ENCODE measurements at regions not wholly inside any gene's neighbourhood (a gene's known extent, or its start where the extent isn't known, plus 50 kb on each side); places are given as distances from the start of the nearest gene placed in this dataset.

DNA sequence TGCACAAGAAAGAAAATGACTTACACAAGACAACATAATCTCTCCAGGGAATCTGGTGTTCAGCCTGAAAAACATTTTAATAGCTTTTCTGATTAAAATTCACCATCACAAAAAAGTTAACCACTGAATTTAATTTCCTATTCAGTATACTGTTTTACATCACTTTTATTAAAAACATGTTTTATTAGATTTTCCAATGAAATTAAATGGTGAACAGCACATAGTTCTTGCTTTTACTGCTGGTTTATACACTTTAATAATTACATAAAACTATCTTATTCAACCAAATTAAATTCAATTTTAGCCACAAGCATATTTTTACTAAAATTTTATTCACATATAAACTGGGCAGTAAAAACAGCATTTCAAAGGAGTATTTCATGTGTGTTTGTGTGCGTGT lies 138.3 kb downstream of the NOL4 start:
- Histone ChIP-seq H3K4me3 (ENCODE audit: low read depth in 1 of 3, low read length in 3 of 3) (no peak overlapping the region), H3K4me1 (ENCODE audit: control insufficient read depth in 4 of 4, insufficient read depth in 4 of 4, low read length in 3 of 4) (peaks cover 0 to 13% (median 8%) of the 10 kb centered on the region in 4 donors), H3K27ac (ENCODE audit: low read depth in 1 of 2, low read length in 2 of 2) (no peak overlapping the region), H3K9ac (ENCODE audit: low read depth in 1 of 2, low read length in 2 of 2) (no peak overlapping the region), H3K36me3 (ENCODE audit: control insufficient read depth in 4 of 4, insufficient read depth in 3 of 4, low read depth in 1 of 4, low read length in 3 of 4) (no peaks in the 10 kb centered on the region), H3K27me3 (ENCODE audit: control insufficient read depth in 4 of 4, insufficient read depth in 4 of 4, low read length in 3 of 4) (no peaks in the 10 kb centered on the region), H3K9me3 (ENCODE audit: control insufficient read depth in 4 of 4, low read length in 3 of 4) (no peaks in the 10 kb centered on the region)
- no peak for DNase-seq (ENCODE audit: low spot score)
- 0% methylated on average over 1 of the region's 1 CpG for WGBS
- TF ChIP-seq, protein P1, sequence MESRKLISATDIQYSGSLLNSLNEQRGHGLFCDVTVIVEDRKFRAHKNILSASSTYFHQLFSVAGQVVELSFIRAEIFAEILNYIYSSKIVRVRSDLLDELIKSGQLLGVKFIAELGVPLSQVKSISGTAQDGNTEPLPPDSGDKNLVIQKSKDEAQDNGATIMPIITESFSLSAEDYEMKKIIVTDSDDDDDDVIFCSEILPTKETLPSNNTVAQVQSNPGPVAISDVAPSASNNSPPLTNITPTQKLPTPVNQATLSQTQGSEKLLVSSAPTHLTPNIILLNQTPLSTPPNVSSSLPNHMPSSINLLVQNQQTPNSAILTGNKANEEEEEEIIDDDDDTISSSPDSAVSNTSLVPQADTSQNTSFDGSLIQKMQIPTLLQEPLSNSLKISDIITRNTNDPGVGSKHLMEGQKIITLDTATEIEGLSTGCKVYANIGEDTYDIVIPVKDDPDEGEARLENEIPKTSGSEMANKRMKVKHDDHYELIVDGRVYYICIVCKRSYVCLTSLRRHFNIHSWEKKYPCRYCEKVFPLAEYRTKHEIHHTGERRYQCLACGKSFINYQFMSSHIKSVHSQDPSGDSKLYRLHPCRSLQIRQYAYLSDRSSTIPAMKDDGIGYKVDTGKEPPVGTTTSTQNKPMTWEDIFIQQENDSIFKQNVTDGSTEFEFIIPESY (IDR thresholded peaks at IDR 0.05), result no peak
- TF ChIP-seq HNF4G (IDR thresholded peaks at IDR 0.05), result no peak

DNA sequence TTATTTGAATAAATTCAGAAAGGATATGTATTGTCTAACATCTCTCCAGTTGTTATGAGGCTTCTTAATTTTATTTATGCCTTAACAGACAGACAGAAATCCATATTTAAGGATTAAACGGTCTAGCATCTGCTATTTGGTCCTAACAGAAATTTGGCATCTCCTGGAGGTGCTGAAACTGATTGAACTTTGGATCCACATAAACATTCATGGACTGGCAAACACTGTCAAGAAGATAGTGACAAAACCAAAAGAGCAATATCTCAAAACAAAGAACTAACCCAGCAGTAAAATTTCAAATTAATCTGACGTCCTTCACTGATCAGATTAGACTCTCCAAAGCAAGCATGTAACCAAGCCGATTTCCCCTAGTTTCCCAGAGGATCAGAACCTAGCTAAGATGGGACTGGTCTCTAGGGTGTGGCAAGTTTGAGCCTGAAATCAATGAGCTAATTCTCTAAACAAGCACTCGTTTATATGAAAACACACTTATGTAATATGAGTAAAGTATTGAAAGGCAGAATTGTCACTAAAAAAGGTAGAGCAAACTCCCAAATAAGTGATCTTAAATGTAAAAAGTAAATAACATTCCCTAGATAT lies 139.5 kb downstream of the NOL4 start:
- Histone ChIP-seq H3K4me1 (ENCODE audit: control insufficient read depth in 4 of 4, insufficient read depth in 4 of 4, low read length in 3 of 4) (peaks cover 0 to 13% (median 8%) of the 10 kb centered on the region in 4 donors), H3K27ac (ENCODE audit: low read depth in 1 of 2, low read length in 2 of 2) (peak overlapping the region in 1 of 2 donors; percentile 42), H3K4me3 (ENCODE audit: low read depth in 1 of 3, low read length in 3 of 3) (no peak overlapping the region), H3K9ac (ENCODE audit: low read depth in 1 of 2, low read length in 2 of 2) (no peak overlapping the region), H3K36me3 (ENCODE audit: control insufficient read depth in 4 of 4, insufficient read depth in 3 of 4, low read depth in 1 of 4, low read length in 3 of 4) (no peaks in the 10 kb centered on the region), H3K9me3 (ENCODE audit: control insufficient read depth in 4 of 4, low read length in 3 of 4) (no peaks in the 10 kb centered on the region), H3K27me3 (ENCODE audit: control insufficient read depth in 4 of 4, insufficient read depth in 4 of 4, low read length in 3 of 4) (no peaks in the 10 kb centered on the region)
- TF ChIP-seq HNF4A (conservative IDR thresholded peaks at IDR 0.05) (peak; percentile 54 to 65), FOXA2 (IDR thresholded peaks at IDR 0.05) (no peak)
- WGBS, result 29% methylated on average over 4 of the region's 4 CpGs
- DNase-seq (ENCODE audit: low spot score), result no peak

DNA sequence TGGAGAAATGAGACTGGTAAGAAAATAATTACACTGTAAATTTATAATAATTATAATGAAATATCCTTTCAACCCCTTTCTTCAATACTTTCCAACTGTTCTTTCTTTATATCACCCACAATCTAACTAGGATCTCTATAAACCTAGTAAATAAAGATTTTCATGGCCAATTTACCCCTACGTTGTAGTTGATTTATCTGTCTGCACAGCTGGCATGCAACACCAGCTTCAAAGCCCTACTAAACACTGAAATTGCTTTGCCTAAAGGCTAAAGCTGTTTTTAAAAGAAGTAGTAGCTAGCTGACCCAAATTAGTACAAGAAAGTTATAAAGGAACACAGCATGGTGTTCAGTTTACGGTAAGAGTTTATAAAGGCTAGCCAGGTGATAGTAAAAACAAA lies 140.1 kb downstream of the NOL4 start:
- no peaks in the 10 kb centered on the region for H3K9me3 ChIP-seq (ENCODE audit: control insufficient read depth in 4 of 4, low read length in 3 of 4)
- H3K9ac ChIP-seq (ENCODE audit: low read depth in 1 of 2, low read length in 2 of 2), result no peak overlapping the region
- no peak for DNase-seq (ENCODE audit: low spot score)
- peaks cover 0 to 13% (median 8%) of the 10 kb centered on the region in 4 donors for H3K4me1 ChIP-seq (ENCODE audit: control insufficient read depth in 4 of 4, insufficient read depth in 4 of 4, low read length in 3 of 4)
- H3K27ac ChIP-seq (ENCODE audit: low read depth in 1 of 2, low read length in 2 of 2), result no peak overlapping the region
- no peaks in the 10 kb centered on the region for H3K36me3 ChIP-seq (ENCODE audit: control insufficient read depth in 4 of 4, insufficient read depth in 3 of 4, low read depth in 1 of 4, low read length in 3 of 4)
- WGBS, result 82% methylated on average over 2 of the region's 2 CpGs
- TF ChIP-seq MAX (IDR thresholded peaks at IDR 0.05), result no peak
- no peak for TF ChIP-seq FOXA2 (IDR thresholded peaks at IDR 0.05)
- TF ChIP-seq FOXA1 (IDR thresholded peaks at IDR 0.05), result no peak
- TF ChIP-seq RXRA (IDR thresholded peaks at IDR 0.05), result no peak
- no peak overlapping the region for H3K4me3 ChIP-seq (ENCODE audit: low read depth in 1 of 3, low read length in 3 of 3)
- H3K27me3 ChIP-seq (ENCODE audit: control insufficient read depth in 4 of 4, insufficient read depth in 4 of 4, low read length in 3 of 4), result no peaks in the 10 kb centered on the region

DNA sequence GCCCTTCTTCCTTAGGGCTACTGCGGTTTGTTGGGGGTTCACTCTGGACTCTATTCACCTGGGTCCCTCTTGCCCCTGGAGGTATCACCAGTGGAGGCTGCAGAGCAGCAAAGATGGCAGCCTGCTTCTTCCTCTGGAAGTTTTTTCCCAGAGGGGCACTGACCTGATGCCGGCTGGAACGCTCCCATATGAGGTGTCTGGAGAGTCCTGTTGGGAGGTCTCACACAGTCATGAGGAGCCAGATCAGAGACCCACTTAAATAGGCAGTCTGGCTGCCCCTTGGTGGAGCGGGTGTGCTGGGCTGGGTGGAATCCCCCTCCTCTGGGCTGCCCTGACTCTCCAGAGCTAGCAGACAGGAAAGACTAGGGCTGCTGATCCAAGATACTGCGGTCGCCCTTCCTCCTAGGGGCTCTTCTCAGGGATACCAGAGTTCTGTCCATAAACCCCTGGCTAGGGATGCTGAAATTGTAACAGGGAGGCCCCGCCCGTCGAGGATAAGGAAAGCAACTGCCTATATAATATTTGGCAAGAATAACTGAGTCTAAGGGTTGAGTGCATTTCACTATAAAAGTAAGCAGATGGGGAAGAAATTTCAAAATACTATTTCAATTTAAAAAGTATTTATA lies 140.7 kb downstream of the NOL4 start:
- Histone ChIP-seq H3K9ac (ENCODE audit: low read depth in 1 of 2, low read length in 2 of 2) (no peak overlapping the region), H3K4me1 (ENCODE audit: control insufficient read depth in 4 of 4, insufficient read depth in 4 of 4, low read length in 3 of 4) (peaks cover 0 to 13% (median 8%) of the 10 kb centered on the region in 4 donors), H3K4me3 (ENCODE audit: low read depth in 1 of 3, low read length in 3 of 3) (no peak overlapping the region), H3K36me3 (ENCODE audit: control insufficient read depth in 4 of 4, insufficient read depth in 3 of 4, low read depth in 1 of 4, low read length in 3 of 4) (no peaks in the 10 kb centered on the region), H3K27ac (ENCODE audit: low read depth in 1 of 2, low read length in 2 of 2) (no peak overlapping the region), H3K27me3 (ENCODE audit: control insufficient read depth in 4 of 4, insufficient read depth in 4 of 4, low read length in 3 of 4) (no peaks in the 10 kb centered on the region), H3K9me3 (ENCODE audit: control insufficient read depth in 4 of 4, low read length in 3 of 4) (no peaks in the 10 kb centered on the region)
- no peak for TF ChIP-seq GABPA (IDR thresholded peaks at IDR 0.05 in 1 of 2, conservative IDR thresholded peaks at IDR 0.05 in 1 of 2)
- TF ChIP-seq HNF4G (IDR thresholded peaks at IDR 0.05), result no peak
- no peak for TF ChIP-seq SP1 (IDR thresholded peaks at IDR 0.05)
- TF ChIP-seq TAF1 (conservative IDR thresholded peaks at IDR 0.05), result no peak
- WGBS, result 92% methylated on average over 9 of the region's 9 CpGs
- DNase-seq (ENCODE audit: low spot score), result no peak
